ENCODE measurements at regions not wholly inside any gene's neighbourhood (a gene's known extent, or its start where the extent isn't known, plus 50 kb on each side); places are given as distances from the start of the nearest gene placed in this dataset.

- TF ChIP-seq CTCF (conservative IDR thresholded peaks at IDR 0.05): no peak
- H3K4me3 Mint-ChIP-seq: no peak overlapping the region
- no peak overlapping the region for H2BK12ac ChIP-seq (ENCODE audit: insufficient read length, low read depth, low read length)
- peaks cover 0 to 9% (median 0%) of the 10 kb centered on the region in 3 experiments; a peak in 1 of 7 replicates for H3K36me3 Mint-ChIP-seq (ENCODE audit: insufficient read depth in 1 of 3, low read depth in 3 of 3)
- no peak overlapping the region for H3K4me2 ChIP-seq (ENCODE audit: insufficient read depth, insufficient read length, low read length)
- DNase-seq: no peak
- no peak overlapping the region for H3K27ac ChIP-seq (ENCODE audit: insufficient read length, low read depth, low read length)
- no peak overlapping the region for H3K14ac ChIP-seq (ENCODE audit: insufficient read depth, low read length)
- no peak overlapping the region for H3T11ph ChIP-seq (ENCODE audit: low read length)
- no peak overlapping the region for H2BK15ac ChIP-seq (ENCODE audit: low read depth, low read length)
- H3K9me3 Mint-ChIP-seq: peaks cover 3 to 5% of the 10 kb centered on the region in 2 experiments; a peak in 3 of 5 replicates
- H2BK120ac ChIP-seq (ENCODE audit: low read depth, low read length, poor library complexity, severe bottlenecking): no peak overlapping the region
- no peaks in the 10 kb centered on the region for H4K20me1 ChIP-seq (ENCODE audit: control insufficient read depth, insufficient read depth, insufficient read length)
- no peak overlapping the region for H2AFZ ChIP-seq (ENCODE audit: low read length)
- no peaks in the 10 kb centered on the region for H3K23me2 ChIP-seq (ENCODE audit: insufficient read length, low read depth, low read length, poor library complexity, severe bottlenecking)
- H3K27me3 ChIP-seq (ENCODE audit: insufficient read depth, low read length): no peaks in the 10 kb centered on the region
- H3K18ac ChIP-seq (ENCODE audit: insufficient read length, low read depth, low read length): no peak overlapping the region
- no peak overlapping the region for H3K23ac ChIP-seq (ENCODE audit: insufficient read length, low read depth, low read length)
- H3K4me1 ChIP-seq (ENCODE audit: insufficient read depth, low read length): no peaks in the 10 kb centered on the region
- no peak overlapping the region for H4K8ac ChIP-seq (replicated peaks; ENCODE audit: insufficient read length, low read depth, low read length)
- no peak overlapping the region for H2AK5ac ChIP-seq (ENCODE audit: insufficient read length, low read length)
- H3K4me1 Mint-ChIP-seq: peaks cover 6 to 7% of the 10 kb centered on the region in 2 experiments
- no peak overlapping the region for H4K91ac ChIP-seq (ENCODE audit: insufficient read length, low read depth, low read length)
- H3K79me2 ChIP-seq (ENCODE audit: insufficient read depth, low read length): no peaks in the 10 kb centered on the region
- H3K27ac Mint-ChIP-seq: no peak overlapping the region
- no CpG with 5 or more reads among the region's 4 CpGs for WGBS (ENCODE audit: extremely low coverage, insufficient read length, low lambda C conversion rate)
- no peak overlapping the region for H4K5ac ChIP-seq (ENCODE audit: insufficient read length, low read depth, low read length)
- no peak overlapping the region for H2BK20ac ChIP-seq (ENCODE audit: low read depth, low read length, poor library complexity, severe bottlenecking)
- H3K56ac ChIP-seq (ENCODE audit: insufficient read length, low read depth, low read length): no peak overlapping the region
- H3K79me1 ChIP-seq (ENCODE audit: insufficient read depth, low read depth, low read length, poor library complexity, severe bottlenecking): no peaks in the 10 kb centered on the region
- no peak overlapping the region for H2BK5ac ChIP-seq (ENCODE audit: insufficient read length, low read length)
- no peaks in the 10 kb centered on the region for H3K9me3 ChIP-seq (ENCODE audit: control insufficient read depth, low read depth, low read length)
- H3K27me3 Mint-ChIP-seq (ENCODE audit: low read depth): peaks cover 21% of the 10 kb centered on the region
- H3K9ac ChIP-seq (ENCODE audit: extremely low read depth, insufficient read length, low read length): no peak overlapping the region
- H3K4ac ChIP-seq (ENCODE audit: low read depth, low read length): no peak overlapping the region
These were observed 1230.6 kb upstream of the NUDT12 start for GRCh38 chr5:104793031-104793754.
